GM18520 (cell line): ENCODE measurements at regions not wholly inside any gene's neighbourhood (a gene's known extent, or its start where the extent isn't known, plus 50 kb on each side); places are given as distances from the start of the nearest gene placed in this dataset.

Source experiments
- ATAC-seq: cut with Tn5 transposase; IDR thresholded peaks from one replicate; pipeline ENCODE4 v1.9.1; 2021; ENCODE audit not compliant: unreplicated experiment

DNA sequence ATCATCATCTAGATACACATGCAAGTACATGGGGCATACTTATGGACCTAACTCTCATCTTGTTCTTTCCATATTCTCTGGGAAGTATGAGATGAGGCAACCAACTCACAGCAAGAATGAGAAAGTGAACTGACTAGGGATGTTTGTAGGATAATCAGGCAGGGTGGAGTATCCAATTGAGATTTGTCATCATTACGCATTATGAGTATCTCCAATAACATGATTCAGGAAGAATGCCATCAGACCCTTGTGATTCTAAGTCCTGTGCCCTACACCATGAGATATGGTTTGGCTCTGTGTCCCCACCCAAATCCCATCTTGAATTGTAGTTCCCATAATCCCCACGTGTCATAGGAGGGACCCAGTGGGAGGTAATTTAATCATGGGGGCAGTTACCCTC, 154.0 kb downstream of the SLC30A10 start:
- ATAC-seq = no peak

DNA sequence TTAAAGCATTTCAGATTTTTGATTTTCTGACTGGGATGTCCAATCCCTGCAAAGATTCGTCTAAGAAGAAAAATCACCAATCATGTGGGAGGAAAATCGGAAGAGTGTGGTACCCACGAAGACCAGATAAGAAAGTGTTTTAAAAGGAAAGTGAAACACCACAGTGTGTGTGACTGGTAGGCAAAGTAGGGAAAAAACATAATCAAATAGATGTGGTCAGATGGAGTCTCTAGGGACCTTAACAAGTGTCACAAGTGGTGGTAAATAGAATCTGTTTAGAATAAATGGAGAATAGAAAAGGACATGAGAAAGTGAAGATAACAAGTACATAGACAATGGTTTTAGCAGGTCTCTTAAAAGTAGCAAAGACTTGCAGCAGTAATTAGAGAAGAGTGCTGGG, 154.6 kb downstream of the SLC30A10 start:
- ATAC-seq = peak; percentile 99

DNA sequence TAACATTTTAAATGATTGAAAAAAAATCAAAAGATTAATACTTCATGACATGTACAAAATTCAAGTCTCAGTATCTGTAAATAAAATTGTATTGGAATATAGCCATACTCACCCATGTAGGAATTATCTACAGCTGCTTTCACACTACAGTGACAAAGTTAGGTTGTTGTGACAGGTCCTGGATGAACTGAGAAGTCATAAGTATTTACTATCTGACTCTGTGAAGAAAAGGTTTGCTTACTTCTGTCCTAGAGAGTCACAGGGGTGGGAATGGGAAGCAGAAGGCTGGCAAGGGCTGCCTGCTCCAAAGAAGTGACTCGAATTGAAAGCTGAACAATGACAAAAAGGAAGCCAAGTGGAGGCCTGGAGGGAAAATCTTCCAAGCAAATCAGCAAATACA, 155.2 kb downstream of the SLC30A10 start:
- ATAC-seq = no peak

DNA sequence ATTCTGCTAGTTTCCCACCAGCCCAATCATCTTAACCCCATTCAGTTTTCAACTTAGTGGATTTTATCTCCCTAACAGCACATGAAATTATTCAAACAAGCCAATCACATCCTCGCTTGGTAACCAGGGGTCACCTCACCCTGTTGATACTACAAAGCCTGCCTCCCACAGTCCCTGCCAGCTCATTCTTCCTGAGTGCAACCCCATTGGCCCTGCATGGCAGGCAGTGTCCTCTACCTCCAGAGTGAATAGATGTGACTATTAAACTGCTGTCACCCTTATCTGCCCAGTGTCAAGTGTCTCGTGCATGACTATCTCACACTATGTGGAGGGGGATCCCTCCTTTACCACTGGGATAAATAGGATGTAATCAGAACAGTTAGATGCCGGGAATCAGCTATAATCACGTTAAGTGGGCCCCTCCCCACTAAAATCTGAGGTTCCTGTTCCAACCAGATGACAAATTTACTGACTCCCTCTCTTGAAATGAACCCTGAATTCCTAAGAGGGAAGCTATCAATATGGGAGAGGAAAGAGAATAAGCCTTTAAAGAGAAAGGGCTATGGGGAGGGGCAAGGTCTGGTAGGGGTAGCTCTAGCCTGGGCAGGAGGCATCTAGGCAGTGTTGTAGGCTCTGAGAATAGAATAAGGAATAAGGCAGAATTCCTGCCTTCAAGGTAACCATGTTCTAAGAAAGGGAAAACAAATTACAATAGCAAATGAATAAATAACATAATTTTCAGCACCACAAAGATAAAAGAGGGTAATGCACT, 155.9 kb downstream of the SLC30A10 start:
- ATAC-seq = no peak

DNA sequence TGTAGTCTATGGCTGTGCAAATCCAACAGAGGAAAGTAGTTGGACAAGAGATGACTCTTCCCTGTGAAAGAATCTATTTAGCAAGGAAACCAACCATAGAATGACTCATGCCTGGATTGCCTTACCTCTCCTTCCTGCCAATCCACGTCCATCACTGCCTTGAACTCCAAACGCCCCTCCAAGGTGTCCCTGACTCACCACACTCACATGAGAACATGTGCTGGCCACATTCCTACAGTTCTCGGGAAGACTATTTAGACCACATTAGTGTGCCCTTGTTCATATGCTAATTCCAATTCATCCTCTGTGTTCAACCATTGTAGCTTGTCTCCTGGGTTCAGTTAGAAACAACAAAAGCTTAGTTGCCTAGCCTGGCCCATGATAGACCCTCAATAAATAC, 157.3 kb downstream of the SLC30A10 start:
- ATAC-seq = no peak

DNA sequence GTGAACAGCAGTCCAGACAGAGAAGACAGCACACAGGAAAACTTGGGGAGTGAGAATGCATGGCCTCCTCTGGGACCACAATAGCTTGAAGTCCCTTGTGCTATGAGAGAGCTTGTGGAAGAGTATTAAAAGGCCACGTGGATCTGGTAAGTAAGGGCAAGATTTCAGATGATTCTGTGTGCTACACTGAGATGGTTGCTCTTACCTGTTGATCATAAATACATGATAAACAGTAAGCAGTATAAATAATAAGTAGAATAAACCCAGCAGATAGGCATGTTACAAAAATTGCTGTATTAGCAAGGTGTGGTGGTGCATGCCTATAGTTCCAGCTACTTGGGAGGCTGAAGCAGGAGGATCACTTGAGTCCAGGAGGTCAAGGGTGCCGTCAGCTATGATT, 150.4 kb upstream of the ZC3H11B start:
- ATAC-seq = no peak

DNA sequence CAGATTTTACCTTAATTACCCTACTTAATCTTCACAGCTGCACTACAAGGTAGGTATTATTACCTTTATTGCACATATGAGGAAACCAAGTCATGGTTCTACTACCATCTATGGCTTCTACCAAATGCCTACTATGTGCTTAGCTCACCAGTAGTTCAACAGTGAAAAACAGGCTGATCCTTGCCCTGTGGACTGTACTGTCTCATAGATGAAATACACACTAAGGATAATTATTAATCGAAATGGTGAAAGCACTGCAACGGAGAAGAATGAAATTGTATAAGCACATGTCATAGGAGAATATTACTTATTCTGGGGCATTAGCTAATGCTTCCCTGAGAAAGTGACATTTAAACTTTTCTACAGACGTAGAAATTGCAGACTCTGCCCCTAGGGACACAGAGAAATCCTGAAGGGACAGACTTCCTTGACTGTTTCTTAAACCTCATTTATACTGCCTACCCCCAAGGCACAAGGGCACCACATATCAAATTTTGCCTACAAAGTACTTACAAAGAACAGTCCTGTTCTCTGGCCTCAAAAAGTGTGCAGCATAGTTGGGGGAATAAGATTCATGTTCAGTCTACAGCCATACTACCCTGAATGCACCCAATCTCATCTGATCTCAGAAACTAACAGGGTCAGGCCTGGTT, 148.4 kb upstream of the ZC3H11B start:
- no peak for ATAC-seq

DNA sequence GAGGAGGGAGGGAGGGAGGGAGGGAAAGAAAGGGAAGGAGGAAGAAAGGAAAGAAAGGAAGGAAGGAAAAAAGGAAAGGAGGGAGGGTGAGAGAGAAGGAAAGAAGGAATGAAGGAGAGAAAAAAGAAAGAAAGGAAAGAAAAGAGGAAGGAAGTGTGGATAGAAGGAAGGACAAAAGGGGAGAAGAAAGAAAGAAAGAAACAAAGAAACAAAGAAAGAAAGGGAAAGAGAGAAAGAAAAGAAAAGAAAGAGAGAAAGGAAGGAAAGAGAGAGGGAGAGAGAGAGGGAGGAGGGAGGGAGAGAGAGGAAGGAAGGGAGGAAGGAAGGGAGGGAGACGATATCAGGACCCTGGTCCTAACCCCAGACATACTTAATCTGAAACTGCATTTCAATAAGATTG, 146.2 kb upstream of the ZC3H11B start:
- ATAC-seq = no peak

DNA sequence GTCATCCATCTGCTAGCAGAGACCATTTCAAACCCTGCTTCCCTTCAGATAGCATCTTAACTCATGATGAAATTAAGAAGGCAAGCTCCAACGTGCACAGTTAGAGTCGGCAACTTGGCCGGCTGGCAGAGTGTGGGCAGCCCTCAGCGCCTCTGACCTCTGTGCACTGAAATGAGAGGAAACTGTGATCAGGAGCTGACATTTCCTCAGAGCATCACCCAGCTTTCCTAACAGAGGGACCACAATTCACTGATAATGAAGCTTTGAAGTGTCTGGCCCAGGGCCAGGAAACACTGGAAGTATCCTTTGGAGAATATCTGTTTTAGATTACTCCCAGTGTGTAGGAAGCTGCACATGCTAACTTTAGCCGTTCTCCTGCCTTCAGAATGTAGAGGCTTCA, 145.0 kb upstream of the ZC3H11B start:
- no peak for ATAC-seq

DNA sequence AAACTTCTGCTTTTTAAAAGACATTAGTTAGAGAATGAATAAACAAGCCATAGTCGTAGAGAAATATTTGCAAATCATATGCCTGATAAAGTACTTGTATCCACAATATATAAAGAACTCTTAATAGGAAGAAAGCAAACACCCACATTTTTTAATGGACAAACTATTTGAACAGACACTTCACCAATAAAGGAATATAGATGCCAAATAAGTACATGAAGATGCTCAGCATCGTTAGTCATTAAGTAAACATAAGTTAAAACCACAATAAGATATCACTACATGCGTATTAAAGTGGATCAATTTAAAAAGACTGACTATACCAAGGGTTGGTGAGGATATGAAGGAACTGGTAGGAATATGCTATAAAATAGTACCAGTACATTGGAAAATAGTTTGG, 142.3 kb upstream of the ZC3H11B start:
- ATAC-seq = no peak

DNA sequence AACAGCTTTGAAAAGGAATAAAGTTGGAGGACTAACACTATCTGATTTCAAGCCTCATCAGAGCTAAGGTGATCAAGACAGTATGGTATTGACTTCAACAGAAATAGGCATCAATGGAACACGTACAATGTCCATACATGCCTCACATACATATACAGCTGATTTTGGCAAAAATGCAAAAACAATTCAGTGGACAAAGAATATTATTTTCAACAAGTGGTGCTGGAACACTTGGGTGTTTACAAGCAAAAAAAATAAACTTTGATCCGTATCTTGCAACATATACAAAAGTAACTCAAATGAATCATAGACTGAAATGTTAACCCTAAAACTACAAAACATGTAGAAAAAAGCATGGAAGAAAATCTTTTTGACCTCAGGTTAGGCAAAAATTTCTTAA, 141.9 kb upstream of the ZC3H11B start:
- no peak for ATAC-seq

DNA sequence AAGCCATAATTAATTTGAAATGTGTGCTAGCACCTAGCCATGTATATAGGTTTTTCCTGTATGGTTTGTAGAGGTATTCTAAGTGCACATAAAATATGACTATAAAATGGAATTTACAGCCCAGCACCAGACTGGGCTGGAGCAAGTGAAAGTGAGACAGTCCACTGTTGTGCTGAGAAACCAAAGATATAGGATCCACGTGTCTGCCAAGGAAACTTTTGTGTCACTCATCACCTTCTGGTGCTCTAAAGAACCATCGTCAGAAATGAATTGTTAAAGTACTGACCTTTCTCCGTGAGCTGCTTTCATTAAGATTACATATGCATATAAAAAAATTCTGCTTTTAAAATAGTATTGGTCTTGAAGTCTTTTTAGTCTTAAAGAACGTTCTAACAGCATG, 141.0 kb upstream of the ZC3H11B start:
- no peak for ATAC-seq

DNA sequence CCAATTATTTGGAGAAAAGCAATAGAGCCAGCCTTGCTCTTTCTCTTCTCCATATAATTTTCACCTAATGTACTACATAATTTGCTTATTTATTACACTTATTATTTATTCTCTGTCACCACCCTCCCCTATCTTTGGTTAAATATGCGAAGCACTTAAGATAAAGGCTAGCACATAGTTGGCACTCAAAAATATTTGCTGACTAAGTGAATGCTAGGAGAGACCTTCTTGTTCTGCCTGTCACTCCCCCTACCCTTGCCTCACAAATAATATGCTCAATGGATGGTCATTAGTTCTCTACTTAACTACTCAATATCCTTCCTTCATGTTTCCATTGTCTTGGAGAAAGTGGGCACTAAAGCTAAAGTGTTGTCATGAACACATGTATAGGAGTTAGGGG, 139.7 kb upstream of the ZC3H11B start:
- no peak for ATAC-seq

DNA sequence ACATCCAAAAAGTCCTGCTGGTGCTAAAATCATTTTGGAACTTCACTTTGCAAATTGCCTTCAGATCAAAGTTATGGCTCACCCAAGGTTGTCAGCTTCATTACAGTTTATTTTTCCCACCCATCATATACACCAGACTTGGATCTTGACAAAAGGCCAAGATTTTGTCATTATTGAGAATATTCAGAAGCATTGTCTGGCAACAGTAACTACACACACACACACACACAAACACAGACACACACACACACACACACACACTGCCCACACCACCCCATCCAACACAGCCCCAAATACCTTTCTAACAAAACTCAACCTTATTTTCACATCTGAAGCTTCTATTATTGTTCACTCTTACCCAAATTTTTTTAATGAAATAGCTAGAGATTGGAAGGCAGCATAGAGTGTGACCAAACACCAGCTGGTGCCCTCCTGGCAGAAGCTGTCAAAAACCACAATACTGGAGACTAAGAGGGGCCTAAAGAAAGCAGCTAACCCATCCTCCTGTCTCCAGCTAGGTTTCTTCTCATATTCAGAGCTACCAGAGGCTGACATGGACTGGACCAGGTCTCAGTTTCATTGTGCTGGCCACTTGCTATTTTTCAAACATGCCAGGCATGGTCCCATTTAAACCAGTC, 139.1 kb upstream of the ZC3H11B start:
- ATAC-seq = no peak

DNA sequence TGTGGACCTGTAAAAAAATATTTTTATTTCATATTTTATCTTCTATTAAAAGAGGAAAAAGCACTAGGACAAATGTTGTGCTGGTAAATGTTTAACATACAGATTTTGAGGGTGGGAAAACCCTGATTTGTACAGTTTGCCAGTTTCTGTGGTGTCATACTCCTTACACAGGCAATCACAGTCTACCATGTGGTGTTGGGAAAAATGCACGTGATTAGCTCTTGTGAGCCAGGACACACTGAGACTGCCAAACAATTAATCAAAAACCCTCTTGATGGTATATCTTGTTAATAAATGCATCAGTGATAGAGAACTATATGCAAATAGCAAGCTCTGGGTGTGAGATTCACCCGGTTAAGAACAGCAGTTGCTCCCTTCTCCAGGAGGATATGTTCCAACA, 136.5 kb upstream of the ZC3H11B start:
- no peak for ATAC-seq

DNA sequence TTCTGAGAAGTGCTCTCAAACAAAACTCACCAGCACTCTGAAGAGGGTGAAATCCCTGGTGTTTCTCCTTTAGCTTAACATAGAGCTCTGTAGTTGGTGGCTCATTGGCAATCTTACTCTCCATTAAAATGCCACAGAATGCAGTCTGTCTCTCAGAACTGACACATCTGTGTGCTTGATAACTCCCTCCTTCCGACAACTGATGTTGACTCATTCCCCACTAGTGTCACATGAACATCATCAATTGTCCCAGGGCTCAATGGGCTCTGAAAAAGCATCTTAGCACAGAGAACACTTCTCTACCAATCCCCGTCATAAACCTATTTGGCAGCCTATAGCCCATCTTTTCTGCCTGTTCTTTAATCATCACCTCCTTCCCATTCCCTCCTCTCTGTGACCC, 133.2 kb upstream of the ZC3H11B start:
- ATAC-seq = no peak

DNA sequence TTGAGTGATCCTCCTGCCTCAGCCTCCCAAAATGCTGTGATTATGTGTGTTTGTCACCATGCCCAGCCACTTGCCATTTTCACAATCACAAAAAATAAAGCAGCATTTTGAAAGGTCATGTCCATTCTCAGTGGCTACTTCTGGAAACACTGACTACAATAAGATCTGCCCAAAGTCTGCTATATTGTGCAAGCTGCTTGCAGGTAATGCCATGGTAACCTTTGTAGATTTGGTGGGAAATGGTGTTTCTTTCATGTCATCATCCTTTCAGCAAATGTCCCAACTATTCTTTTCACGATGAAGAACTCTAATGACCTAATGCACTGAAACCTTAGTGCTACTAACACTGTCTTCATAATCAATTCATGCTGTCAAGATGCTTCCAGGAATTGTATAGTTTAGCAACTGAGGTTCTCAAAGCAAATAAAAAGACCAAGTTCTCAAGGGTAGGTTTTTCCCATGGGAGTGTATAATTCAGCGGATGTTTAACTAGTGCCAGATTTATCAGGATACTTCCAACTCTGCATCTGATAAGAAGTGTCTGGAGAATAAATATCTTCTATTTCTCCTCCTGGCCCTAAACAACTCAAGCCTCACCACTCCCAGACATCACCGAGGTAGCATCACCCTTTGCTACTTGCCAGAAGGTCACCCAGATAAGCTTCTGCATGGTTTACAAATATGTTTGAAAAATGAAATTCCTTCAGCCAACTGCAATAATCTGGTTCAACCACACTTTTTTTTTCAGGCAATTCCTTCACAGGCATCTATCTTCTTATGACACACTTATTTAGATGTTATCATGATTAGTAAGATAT, 132.0 kb upstream of the ZC3H11B start:
- no peak for ATAC-seq

DNA sequence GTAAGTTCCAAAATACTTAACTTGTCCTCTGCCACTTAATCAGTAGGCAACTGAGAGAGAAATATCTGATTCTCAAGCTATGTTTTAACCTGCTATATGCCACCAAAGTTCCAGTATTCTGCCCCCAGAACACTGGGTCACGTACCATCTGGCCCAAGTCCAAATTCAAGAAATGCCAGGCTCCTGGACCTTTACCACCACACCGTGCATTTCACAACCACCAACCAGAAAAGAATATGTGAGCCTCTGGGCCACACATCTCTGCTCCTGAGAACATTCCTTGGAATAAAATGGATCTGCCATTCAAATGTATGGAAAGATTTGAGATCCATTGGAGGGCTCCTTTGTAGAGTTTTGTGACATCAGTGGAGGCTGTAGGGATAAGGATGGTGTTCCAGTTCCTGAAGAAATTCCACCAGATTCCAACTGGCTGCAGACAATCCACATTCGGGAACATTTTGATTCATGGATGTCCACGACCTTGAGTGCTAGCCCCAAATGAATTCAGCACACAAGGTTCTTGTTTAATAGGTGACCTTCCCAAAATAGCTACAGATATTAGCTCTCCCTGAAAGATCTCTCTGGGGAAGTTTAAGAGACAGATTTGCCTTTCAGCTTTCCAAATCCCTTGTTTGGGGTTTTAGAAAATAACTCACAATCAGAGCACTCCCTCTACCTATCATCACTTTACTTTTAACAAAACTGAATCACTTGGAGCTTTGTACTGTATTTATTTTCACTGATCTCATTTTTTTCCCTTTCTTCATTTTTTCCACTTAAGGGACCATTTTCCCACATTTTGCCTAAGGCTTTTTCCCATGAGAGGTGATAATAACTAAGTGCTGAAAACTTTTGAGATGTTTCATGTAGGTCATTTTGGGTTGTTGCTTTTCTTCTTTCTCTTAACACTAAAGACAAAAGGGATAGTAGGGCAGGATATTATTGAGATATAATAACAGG, 128.4 kb upstream of the ZC3H11B start:
- no peak for ATAC-seq

DNA sequence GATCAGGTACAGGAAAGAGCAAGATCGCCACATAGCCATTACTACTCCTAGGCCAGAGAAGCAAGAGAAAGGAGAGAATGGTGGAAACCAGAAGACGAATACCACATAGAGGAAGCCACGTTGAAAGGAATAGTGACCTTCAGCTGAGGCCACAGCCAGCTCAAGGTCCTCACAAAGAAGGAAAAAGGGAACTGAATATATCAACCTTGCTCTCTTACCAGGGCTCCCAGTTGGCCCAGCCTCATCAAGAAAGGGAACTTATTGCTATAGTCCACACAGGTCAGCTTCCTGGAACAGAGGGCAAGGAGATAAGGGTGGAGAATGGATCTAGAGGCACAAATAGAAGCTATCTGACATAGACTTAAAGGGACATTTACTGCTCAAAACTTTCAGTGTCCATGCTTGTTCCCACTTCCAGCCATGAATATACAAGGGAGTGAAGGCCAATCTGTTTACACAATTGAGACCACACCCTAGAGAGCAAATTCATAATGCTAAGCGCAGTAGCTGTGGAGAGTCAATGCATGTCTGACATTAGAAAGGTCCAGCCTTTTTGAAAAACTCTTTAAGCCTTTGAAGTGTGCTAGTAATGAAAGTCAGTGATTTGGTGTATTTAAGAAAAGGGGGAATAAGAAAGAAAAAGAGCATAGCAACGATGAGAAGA, 120.7 kb upstream of the ZC3H11B start:
- ATAC-seq = no peak
